SK-N-SH treated with all-trans-retinoic acid at 6 μM for 48 hours (cell line): ENCODE measurements at regions not wholly inside any gene's neighbourhood (a gene's known extent, or its start where the extent isn't known, plus 50 kb on each side); places are given as distances from the start of the nearest gene placed in this dataset.

Source experiments
- RARB ChIP-seq: fragments of 250-450 bp; sonication (Bioruptor Pico); IDR thresholded peaks from 2 replicates; pipeline ENCODE4 v1.8.0; 2021; ENCODE audit warnings: mild to moderate bottlenecking, moderate library complexity
- TOX ChIP-seq: fragments of 250-450 bp; sonication (Bioruptor Pico); IDR thresholded peaks from 2 replicates; pipeline ENCODE4 v1.8.0; 2021; ENCODE audit warnings: mild to moderate bottlenecking, moderate library complexity, borderline replicate concordance
- ZFP3 ChIP-seq: fragments of 250-450 bp; sonication (Bioruptor Pico); IDR thresholded peaks from 2 replicates; pipeline ENCODE4 v1.5.0; 2020; ENCODE audit warnings: mild to moderate bottlenecking, moderate library complexity
- ZFP30 ChIP-seq: fragments of 450-650 bp; formaldehyde crosslinking; IDR thresholded peaks from 2 replicates; pipeline ENCODE4 v1.5.0; 2022; ENCODE audit warnings: mild to moderate bottlenecking, moderate library complexity

GRCh38 chr9:30197453-30197852 is 2187.0 kb upstream of the ACO1 start:
- no peak for TF ChIP-seq TOX (CRISPR knock-in tag)
- TF ChIP-seq ZFP3 (CRISPR knock-in tag) = no peak
- TF ChIP-seq RARB = no peak
- TF ChIP-seq ZFP30 (CRISPR knock-in tag) = no peak
